ENCODE measurements at regions not wholly inside any gene's neighbourhood (a gene's known extent, or its start where the extent isn't known, plus 50 kb on each side); places are given as distances from the start of the nearest gene placed in this dataset.

DNA sequence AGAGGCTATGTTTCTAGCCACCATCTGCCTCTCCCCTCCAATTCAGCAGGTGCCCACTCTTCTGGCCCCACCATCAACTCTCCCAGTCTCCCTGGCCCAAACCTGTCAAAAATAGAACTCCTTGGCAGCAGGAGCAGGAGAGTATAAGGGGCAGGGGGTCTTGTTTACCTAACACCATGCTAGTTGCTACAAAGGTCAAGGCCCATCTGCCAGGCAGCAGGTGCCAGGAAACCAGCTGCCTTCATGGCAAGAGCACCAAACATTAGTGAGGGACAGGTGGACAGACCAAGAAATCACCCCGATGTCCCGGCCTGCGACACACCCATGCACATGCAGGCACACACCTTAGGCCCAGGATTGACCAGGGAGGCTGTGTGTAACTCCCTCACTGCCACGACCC, 387.9 kb downstream of the BUD13 start:
- H3K4me3 ChIP-seq (ENCODE audit: low read depth, low read length) = no peak overlapping the region
- no peaks in the 10 kb centered on the region for H3K4me1 Mint-ChIP-seq (ENCODE audit: low read depth, unreplicated experiment)
- no peaks in the 10 kb centered on the region for H3K4me1 ChIP-seq
- no peak overlapping the region for H3K27ac Mint-ChIP-seq (ENCODE audit: unreplicated experiment)
- intact Hi-C loops (cut with micrococcal nuclease; ENCODE audit: unreplicated experiment) = no loop called here
- ChIA-PET POLR2A (no interaction called here), CTCF (no interaction called here)
- TF ChIP-seq, protein P1, sequence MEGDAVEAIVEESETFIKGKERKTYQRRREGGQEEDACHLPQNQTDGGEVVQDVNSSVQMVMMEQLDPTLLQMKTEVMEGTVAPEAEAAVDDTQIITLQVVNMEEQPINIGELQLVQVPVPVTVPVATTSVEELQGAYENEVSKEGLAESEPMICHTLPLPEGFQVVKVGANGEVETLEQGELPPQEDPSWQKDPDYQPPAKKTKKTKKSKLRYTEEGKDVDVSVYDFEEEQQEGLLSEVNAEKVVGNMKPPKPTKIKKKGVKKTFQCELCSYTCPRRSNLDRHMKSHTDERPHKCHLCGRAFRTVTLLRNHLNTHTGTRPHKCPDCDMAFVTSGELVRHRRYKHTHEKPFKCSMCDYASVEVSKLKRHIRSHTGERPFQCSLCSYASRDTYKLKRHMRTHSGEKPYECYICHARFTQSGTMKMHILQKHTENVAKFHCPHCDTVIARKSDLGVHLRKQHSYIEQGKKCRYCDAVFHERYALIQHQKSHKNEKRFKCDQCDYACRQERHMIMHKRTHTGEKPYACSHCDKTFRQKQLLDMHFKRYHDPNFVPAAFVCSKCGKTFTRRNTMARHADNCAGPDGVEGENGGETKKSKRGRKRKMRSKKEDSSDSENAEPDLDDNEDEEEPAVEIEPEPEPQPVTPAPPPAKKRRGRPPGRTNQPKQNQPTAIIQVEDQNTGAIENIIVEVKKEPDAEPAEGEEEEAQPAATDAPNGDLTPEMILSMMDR (IDR thresholded peaks at IDR 0.05; ENCODE audit: insufficient read depth in 1 of 2, low read depth in 1 of 2, low read length in 1 of 2, severe bottlenecking in 1 of 2, unreplicated experiment in 1 of 2) = no peak
- no TSS peak for BruUV-seq (replicated peaks)
- H3K36me3 ChIP-seq (ENCODE audit: control insufficient read depth, insufficient read depth, low read length) = no peaks in the 10 kb centered on the region
- H3K27me3 Mint-ChIP-seq (ENCODE audit: insufficient read depth, unreplicated experiment) = peaks cover 14% of the 10 kb centered on the region
- H3K27me3 ChIP-seq (replicated peaks; ENCODE audit: control insufficient read depth, insufficient read depth, low read length) = no peaks in the 10 kb centered on the region
- no peaks in the 10 kb centered on the region for H3K9me3 Mint-ChIP-seq (ENCODE audit: unreplicated experiment)
- H3K4me3 Mint-ChIP-seq (ENCODE audit: unreplicated experiment) = no peak overlapping the region
- DNase-seq = no peak
- no peaks in the 10 kb centered on the region for H3K36me3 Mint-ChIP-seq (ENCODE audit: insufficient read depth, unreplicated experiment)
- H3K9me3 ChIP-seq = no peaks in the 10 kb centered on the region

DNA sequence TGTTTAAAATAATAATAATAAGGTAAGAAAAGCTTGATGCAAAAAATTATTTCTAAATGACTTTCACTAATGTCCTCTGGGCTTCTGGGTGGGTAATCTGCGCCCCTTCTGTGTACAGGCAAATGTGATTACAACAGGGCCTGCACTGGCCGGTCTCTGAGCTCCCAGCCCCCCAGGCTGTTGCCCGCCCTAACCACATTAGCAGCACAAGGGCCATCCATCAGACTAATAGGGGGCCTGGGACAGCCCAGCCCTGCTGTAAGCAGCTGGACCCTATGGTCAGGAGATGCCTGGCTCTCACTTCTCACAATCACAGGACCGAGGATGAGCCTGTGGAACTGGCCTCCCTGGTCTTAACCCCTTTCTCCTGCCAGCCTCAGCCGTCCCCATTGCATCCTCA, 388.4 kb downstream of the BUD13 start:
- Histone ChIP-seq H3K4me3 (ENCODE audit: low read depth, low read length) (no peak overlapping the region), H3K9me3 (no peaks in the 10 kb centered on the region), H3K36me3 (ENCODE audit: control insufficient read depth, insufficient read depth, low read length) (no peaks in the 10 kb centered on the region), H3K4me1 (no peaks in the 10 kb centered on the region), H3K27me3 (replicated peaks; ENCODE audit: control insufficient read depth, insufficient read depth, low read length) (no peaks in the 10 kb centered on the region)
- H3K9me3 Mint-ChIP-seq (ENCODE audit: unreplicated experiment) = peaks cover 2% of the 10 kb centered on the region
- H3K4me3 Mint-ChIP-seq (ENCODE audit: unreplicated experiment) = no peak overlapping the region
- H3K27ac Mint-ChIP-seq (ENCODE audit: unreplicated experiment) = no peak overlapping the region
- CTCF ChIA-PET = interaction anchor here (0.6 kb wide), 1 partner anchor 12 kb away, joined by 3 read pairs; no protein-coding TSS in a partner anchor
- POLR2A ChIA-PET = no interaction called here
- DNase-seq = no peak
- no TSS peak for BruUV-seq (replicated peaks)
- TF ChIP-seq, protein P1 (IDR thresholded peaks at IDR 0.05; ENCODE audit: insufficient read depth in 1 of 2, low read depth in 1 of 2, low read length in 1 of 2, severe bottlenecking in 1 of 2, unreplicated experiment in 1 of 2) = no peak
- H3K4me1 Mint-ChIP-seq (ENCODE audit: low read depth, unreplicated experiment) = peaks cover 1% of the 10 kb centered on the region
- intact Hi-C loops (cut with micrococcal nuclease; ENCODE audit: unreplicated experiment) = no loop called here
- no peaks in the 10 kb centered on the region for H3K36me3 Mint-ChIP-seq (ENCODE audit: insufficient read depth, unreplicated experiment)
- H3K27me3 Mint-ChIP-seq (ENCODE audit: insufficient read depth, unreplicated experiment) = peaks cover 15% of the 10 kb centered on the region

DNA sequence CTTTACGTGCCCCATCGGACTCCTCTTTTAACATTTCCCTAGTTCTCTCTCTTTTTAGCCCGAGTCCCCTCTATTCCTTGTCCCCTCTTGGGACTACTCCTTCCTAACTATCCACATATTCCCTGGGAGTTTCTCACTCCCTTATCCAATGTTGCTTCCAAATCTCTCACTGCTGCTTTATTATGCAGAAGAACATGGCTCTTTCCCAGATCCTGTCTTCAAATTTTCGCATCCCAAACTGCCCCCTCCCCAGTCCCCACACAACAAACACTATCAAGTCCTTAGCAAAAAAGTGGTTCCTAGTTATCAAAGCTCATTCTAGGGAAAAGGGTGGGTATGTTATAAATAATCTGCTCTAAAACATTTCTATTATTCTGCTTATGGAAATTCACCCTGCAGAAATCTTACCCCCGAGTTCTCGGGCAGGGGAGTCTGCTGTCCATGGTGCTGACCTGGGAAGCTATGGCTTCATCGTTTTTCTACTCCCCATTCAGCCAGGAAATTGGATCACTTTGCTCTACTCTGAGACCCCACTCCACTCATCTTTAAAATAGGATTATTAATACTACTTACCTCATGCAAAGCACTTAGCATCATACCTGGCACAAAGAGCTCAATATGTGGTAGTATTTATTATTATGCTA, 393.5 kb downstream of the BUD13 start:
- Mint-ChIP-seq H3K27me3 (ENCODE audit: insufficient read depth, unreplicated experiment) (peaks cover 19% of the 10 kb centered on the region), H3K9me3 (ENCODE audit: unreplicated experiment) (peaks cover 9% of the 10 kb centered on the region), H3K4me1 (ENCODE audit: low read depth, unreplicated experiment) (peaks cover 17% of the 10 kb centered on the region), H3K36me3 (ENCODE audit: insufficient read depth, unreplicated experiment) (no peaks in the 10 kb centered on the region), H3K4me3 (ENCODE audit: unreplicated experiment) (no peak overlapping the region), H3K27ac (ENCODE audit: unreplicated experiment) (no peak overlapping the region)
- H3K4me3 ChIP-seq (ENCODE audit: low read depth, low read length) = no peak overlapping the region
- no peaks in the 10 kb centered on the region for H3K27me3 ChIP-seq (replicated peaks; ENCODE audit: control insufficient read depth, insufficient read depth, low read length)
- no peaks in the 10 kb centered on the region for H3K36me3 ChIP-seq (ENCODE audit: control insufficient read depth, insufficient read depth, low read length)
- intact Hi-C loops (cut with micrococcal nuclease; ENCODE audit: unreplicated experiment) = loop anchor here (1.0 to 5.0 kb wide), 2 partner anchors 118 to 226 kb away; no protein-coding TSS in a partner anchor
- no peaks in the 10 kb centered on the region for H3K9me3 ChIP-seq
- ChIA-PET CTCF (interaction anchor here (0.9 kb wide), 1 partner anchor 262 kb away, joined by 3 read pairs; no protein-coding TSS in a partner anchor), POLR2A (no interaction called here)
- peak; percentile 57 to 87 for DNase-seq
- TF ChIP-seq, protein P1 (IDR thresholded peaks at IDR 0.05; ENCODE audit: insufficient read depth in 1 of 2, low read depth in 1 of 2, low read length in 1 of 2, severe bottlenecking in 1 of 2, unreplicated experiment in 1 of 2) = no peak
- H3K4me1 ChIP-seq = peaks cover 22% of the 10 kb centered on the region
- BruUV-seq (replicated peaks) = no TSS peak

All from Caco-2 (cell line).